ENCODE measurements at regions not wholly inside any gene's neighbourhood (a gene's known extent, or its start where the extent isn't known, plus 50 kb on each side); places are given as distances from the start of the nearest gene placed in this dataset.

- DNase-seq (ENCODE audit: low read depth) (no peak), FAIRE-seq (no peak)
- peaks cover 9% of the 10 kb centered on the region for H3K4me1 Mint-ChIP-seq (ENCODE audit: low read depth, unreplicated experiment)
- Histone ChIP-seq H3K4me1 (ENCODE audit: insufficient read depth, low read length) (peaks cover 15% of the 10 kb centered on the region), H3K79me2 (ENCODE audit: insufficient read depth, low read length) (no peaks in the 10 kb centered on the region), H3K4me3 (ENCODE audit: insufficient read depth, low read depth, low read length) (no peak overlapping the region), H3K36me3 (ENCODE audit: insufficient read depth, low read length) (no peaks in the 10 kb centered on the region), H4K20me1 (ENCODE audit: insufficient read depth, low read length) (no peaks in the 10 kb centered on the region), H3K27me3 (ENCODE audit: insufficient read depth, low read length) (no peaks in the 10 kb centered on the region), H3K9ac (ENCODE audit: low read length) (no peak overlapping the region), H3K27ac (ENCODE audit: low read depth, low read length) (no peak overlapping the region), H3K9me3 (ENCODE audit: insufficient read depth, low read depth, low read length) (no peaks in the 10 kb centered on the region), H3K4me2 (ENCODE audit: low read length) (no peak overlapping the region), H2AFZ (ENCODE audit: low read depth, low read length) (no peak overlapping the region)
- no peaks in the 10 kb centered on the region for H3K36me3 Mint-ChIP-seq (ENCODE audit: low read depth, unreplicated experiment)
- no peaks in the 10 kb centered on the region for H3K9me3 Mint-ChIP-seq (ENCODE audit: unreplicated experiment)
- no peak overlapping the region for H3K4me3 Mint-ChIP-seq (ENCODE audit: unreplicated experiment)
- no peak overlapping the region for H3K27ac Mint-ChIP-seq (ENCODE audit: unreplicated experiment)
- H3K27me3 Mint-ChIP-seq (ENCODE audit: low read depth, unreplicated experiment) = peaks cover 21% of the 10 kb centered on the region
- TF ChIP-seq EZH2 (IDR thresholded peaks at IDR 0.05; ENCODE audit: insufficient read depth, low read length) (no peak), CTCF (IDR thresholded peaks at IDR 0.05; ENCODE audit: insufficient read depth, low read depth, low read length) (no peak)
Measured at GRCh38 chr1:30509670-30510069, 213.7 kb downstream of the MATN1 start.

GRCh38 chr1:30508611-30509010 is 214.8 kb downstream of the MATN1 start:
- H4K20me1 ChIP-seq (ENCODE audit: insufficient read depth, low read length) = no peaks in the 10 kb centered on the region
- no peak for DNase-seq (ENCODE audit: low read depth)
- no peak overlapping the region for H3K4me3 ChIP-seq (ENCODE audit: insufficient read depth, low read depth, low read length)
- FAIRE-seq = no peak
- Mint-ChIP-seq H3K9me3 (ENCODE audit: unreplicated experiment) (no peaks in the 10 kb centered on the region), H3K36me3 (ENCODE audit: low read depth, unreplicated experiment) (no peaks in the 10 kb centered on the region), H3K27me3 (ENCODE audit: low read depth, unreplicated experiment) (peaks cover 21% of the 10 kb centered on the region), H3K4me1 (ENCODE audit: low read depth, unreplicated experiment) (peaks cover 9% of the 10 kb centered on the region), H3K27ac (ENCODE audit: unreplicated experiment) (no peak overlapping the region), H3K4me3 (ENCODE audit: unreplicated experiment) (no peak overlapping the region)
- H3K27ac ChIP-seq (ENCODE audit: low read depth, low read length) = no peak overlapping the region
- H3K4me2 ChIP-seq (ENCODE audit: low read length) = no peak overlapping the region
- TF ChIP-seq CTCF (IDR thresholded peaks at IDR 0.05; ENCODE audit: insufficient read depth, low read depth, low read length) (no peak), EZH2 (IDR thresholded peaks at IDR 0.05; ENCODE audit: insufficient read depth, low read length) (no peak)
- H3K27me3 ChIP-seq (ENCODE audit: insufficient read depth, low read length) = no peaks in the 10 kb centered on the region
- no peak overlapping the region for H3K9ac ChIP-seq (ENCODE audit: low read length)
- no peaks in the 10 kb centered on the region for H3K36me3 ChIP-seq (ENCODE audit: insufficient read depth, low read length)
- no peaks in the 10 kb centered on the region for H3K9me3 ChIP-seq (ENCODE audit: insufficient read depth, low read depth, low read length)
- H3K4me1 ChIP-seq (ENCODE audit: insufficient read depth, low read length) = peaks cover 15% of the 10 kb centered on the region
- no peaks in the 10 kb centered on the region for H3K79me2 ChIP-seq (ENCODE audit: insufficient read depth, low read length)
- no peak overlapping the region for H2AFZ ChIP-seq (ENCODE audit: low read depth, low read length)

- DNase-seq (ENCODE audit: low read depth) = no peak
- no peaks in the 10 kb centered on the region for H3K36me3 ChIP-seq (ENCODE audit: insufficient read depth, low read length)
- Mint-ChIP-seq H3K4me3 (ENCODE audit: unreplicated experiment) (no peak overlapping the region), H3K9me3 (ENCODE audit: unreplicated experiment) (no peaks in the 10 kb centered on the region), H3K36me3 (ENCODE audit: low read depth, unreplicated experiment) (no peaks in the 10 kb centered on the region), H3K27ac (ENCODE audit: unreplicated experiment) (no peak overlapping the region), H3K4me1 (ENCODE audit: low read depth, unreplicated experiment) (peaks cover 9% of the 10 kb centered on the region), H3K27me3 (ENCODE audit: low read depth, unreplicated experiment) (peaks cover 25% of the 10 kb centered on the region)
- H3K4me3 ChIP-seq (ENCODE audit: insufficient read depth, low read depth, low read length) = no peak overlapping the region
- H2AFZ ChIP-seq (ENCODE audit: low read depth, low read length) = no peak overlapping the region
- H3K27me3 ChIP-seq (ENCODE audit: insufficient read depth, low read length) = no peaks in the 10 kb centered on the region
- no peak for FAIRE-seq
- H4K20me1 ChIP-seq (ENCODE audit: insufficient read depth, low read length) = no peaks in the 10 kb centered on the region
- TF ChIP-seq CTCF (IDR thresholded peaks at IDR 0.05; ENCODE audit: insufficient read depth, low read depth, low read length) = no peak
- H3K27ac ChIP-seq (ENCODE audit: low read depth, low read length) = no peak overlapping the region
- H3K9ac ChIP-seq (ENCODE audit: low read length) = no peak overlapping the region
- no peaks in the 10 kb centered on the region for H3K79me2 ChIP-seq (ENCODE audit: insufficient read depth, low read length)
- no peaks in the 10 kb centered on the region for H3K9me3 ChIP-seq (ENCODE audit: insufficient read depth, low read depth, low read length)
- no peak overlapping the region for H3K4me2 ChIP-seq (ENCODE audit: low read length)
- peaks cover 15% of the 10 kb centered on the region for H3K4me1 ChIP-seq (ENCODE audit: insufficient read depth, low read length)
Measured at GRCh38 chr1:30508175-30508448, 215.3 kb downstream of the MATN1 start.
